OCI-LY3 (cell line): ENCODE measurements at regions not wholly inside any gene's neighbourhood (a gene's known extent, or its start where the extent isn't known, plus 50 kb on each side); places are given as distances from the start of the nearest gene placed in this dataset.
"Not testable (repeated sequence)": the region's sequence is repeated elsewhere in the genome, so short reads cannot be mapped to it uniquely, and the experiment has no call there.

Source experiments
- H2AFZ ChIP-seq: fragments of 200-600, 300-600 bp; shearing (Covaris generic); 2 replicates; pipeline ENCODE4 v1.6.0; 2014; ENCODE audit warnings: antibody characterized with exemption, low read depth, low read length
- H3K27ac ChIP-seq: fragments of 200-600, 300-600 bp; sonication (generic); 2 replicates; pipeline ENCODE4 v1.5.1; 2014; ENCODE audit warnings: mild to moderate bottlenecking, low read length, moderate library complexity, mixed read lengths
- H3K27me3 ChIP-seq: fragments of 200-600, 300-600 bp; sonication (generic); 2 replicates; pipeline ENCODE4 v1.6.1; 2014; ENCODE audit warnings: low read depth, low read length, mixed read lengths
- H3K36me3 ChIP-seq: fragments of 200-600, 300-600 bp; sonication (generic); replicated peaks from 2 replicates; pipeline ENCODE3; 2014; ENCODE audit warnings: low read depth, low read length, mixed read lengths
- H3K4me1 ChIP-seq: fragments of 300-600, 200-600 bp; sonication (generic); 2 replicates; pipeline ENCODE4 v1.6.1; 2014; ENCODE audit warnings: low read length, mixed read lengths
- H3K4me2 ChIP-seq: fragments of 200-600, 300-600 bp; sonication (generic); 2 replicates; pipeline ENCODE4 v1.6.1; 2014; ENCODE audit warnings: low read length, mixed read lengths
- H3K4me3 ChIP-seq: fragments of 300-600, 200-600 bp; sonication (generic); 2 replicates; pipeline ENCODE4 v1.5.1; 2014; ENCODE audit warnings: antibody characterized with exemption, mild to moderate bottlenecking, low read length, moderate library complexity
- H3K79me2 ChIP-seq: fragments of 300-600, 200-600 bp; shearing (Covaris generic); 2 replicates; pipeline ENCODE4 v1.6.1; 2014; ENCODE audit warnings: mild to moderate bottlenecking, low read length, mixed read lengths
- H3K9ac ChIP-seq: fragments of 300-600, 200-600 bp; shearing (Covaris generic); 2 replicates; pipeline ENCODE4 v1.6.0; 2014; ENCODE audit warnings: mild to moderate bottlenecking, low read length, moderate library complexity
- H3K9me3 ChIP-seq: fragments of 200-600, 300-600 bp; shearing (Covaris generic); 2 replicates; pipeline ENCODE4 v1.6.1; 2014; ENCODE audit warnings: low read length, mixed read lengths; ENCODE audit not compliant: insufficient read depth
- H4K20me1 ChIP-seq: fragments of 200-600, 300-600 bp; sonication (generic); 2 replicates; pipeline ENCODE4 v1.6.1; 2016; ENCODE audit warnings: low read length, mixed read lengths; ENCODE audit not compliant: insufficient read depth
- CTCF ChIP-seq: fragments of 200-600, 300-600 bp; sonication (generic); IDR thresholded peaks from 2 replicates; pipeline ENCODE4 v1.5.1; 2014; ENCODE audit warnings: antibody characterized with exemption, low read length, low read depth
- EZH2phosphoT487 ChIP-seq: fragments of 200-600 bp; shearing (Covaris generic); IDR thresholded peaks from 2 replicates; pipeline ENCODE4 v1.6.1; 2018; ENCODE audit warnings: antibody characterized with exemption, mixed run types, low read depth

GRCh38 chr7:142519079-142520078 lies 229.9 kb upstream of the PRSS1 start:
- Histone ChIP-seq H3K27ac (no peak overlapping the region), H3K79me2 (no peaks in the 10 kb centered on the region), H4K20me1 (no peaks in the 10 kb centered on the region), H3K4me3 (no peak overlapping the region), H3K9me3 (no peaks in the 10 kb centered on the region), H3K9ac (no peak overlapping the region), H3K36me3 (no peaks in the 10 kb centered on the region), H2AFZ (no peak overlapping the region), H3K4me1 (no peaks in the 10 kb centered on the region), H3K4me2 (no peak overlapping the region), H3K27me3 (peaks cover 18% of the 10 kb centered on the region)
- TF ChIP-seq EZH2phosphoT487 (no peak), CTCF (no peak)

GRCh38 chr7:142516038-142516501 lies 233.2 kb upstream of the PRSS1 start:
- H3K4me3 ChIP-seq, result no peak overlapping the region
- H2AFZ ChIP-seq, result no peak overlapping the region
- no peak overlapping the region for H3K27ac ChIP-seq
- H3K79me2 ChIP-seq, result no peaks in the 10 kb centered on the region
- peak overlapping the region; percentile 39; the same call in 1 of the 2 replicates for H3K4me2 ChIP-seq
- no peak overlapping the region for H3K9ac ChIP-seq
- H3K36me3 ChIP-seq, result no peaks in the 10 kb centered on the region
- TF ChIP-seq EZH2phosphoT487 (no peak), CTCF (peak; percentile 84)
- no peaks in the 10 kb centered on the region for H3K4me1 ChIP-seq
- H3K27me3 ChIP-seq, result peaks cover 20% of the 10 kb centered on the region
- H4K20me1 ChIP-seq, result no peaks in the 10 kb centered on the region
- H3K9me3 ChIP-seq, result no peaks in the 10 kb centered on the region

GRCh38 chr7:142514716-142515115 lies 234.6 kb upstream of the PRSS1 start:
- peaks cover 34% of the 10 kb centered on the region for H3K27me3 ChIP-seq
- not testable (repeated sequence) for H3K79me2 ChIP-seq, H3K4me3 ChIP-seq, H3K36me3 ChIP-seq, H3K4me1 ChIP-seq, H3K4me2 ChIP-seq, H3K9ac ChIP-seq, H3K9me3 ChIP-seq, H4K20me1 ChIP-seq, H3K27ac ChIP-seq, H2AFZ ChIP-seq

- H3K4me2 ChIP-seq, result no peak overlapping the region
- H3K4me1 ChIP-seq, result no peaks in the 10 kb centered on the region
- peaks cover 34% of the 10 kb centered on the region for H3K27me3 ChIP-seq
- H3K4me3 ChIP-seq, result no peak overlapping the region
- no peak overlapping the region for H2AFZ ChIP-seq
- no peaks in the 10 kb centered on the region for H3K36me3 ChIP-seq
- H3K9ac ChIP-seq, result no peak overlapping the region
- no peaks in the 10 kb centered on the region for H3K9me3 ChIP-seq
- no peaks in the 10 kb centered on the region for H4K20me1 ChIP-seq
- TF ChIP-seq EZH2phosphoT487 (no peak), CTCF (no peak)
- H3K79me2 ChIP-seq, result no peaks in the 10 kb centered on the region
- H3K27ac ChIP-seq, result no peak overlapping the region
These were observed 235.9 kb upstream of the PRSS1 start for GRCh38 chr7:142513178-142513955.
